Fibroblast of villous mesenchyme (primary cell): ENCODE measurements at regions not wholly inside any gene's neighbourhood (a gene's known extent, or its start where the extent isn't known, plus 50 kb on each side); places are given as distances from the start of the nearest gene placed in this dataset.

ENCODE experiments used
- DNase-seq: peaks from one replicate; pipeline ENCODE4 v3.0.0-alpha.2; 2010; ENCODE audit warnings: low read depth
- H3K4me3 ChIP-seq: 2 replicates; pipeline ENCODE4 v1.5.1; 2011; ENCODE audit warnings: low read depth, mild to moderate bottlenecking, low read length
- CTCF ChIP-seq: IDR thresholded peaks from 2 replicates; pipeline ENCODE4 v1.5.1; 2012; ENCODE audit warnings: low read depth, mild to moderate bottlenecking, low read length; ENCODE audit not compliant: insufficient read depth

GRCh38 chrX:104307341-104307740 is 52.6 kb upstream of the ESX1 start:
- no peak overlapping the region for H3K4me3 ChIP-seq
- TF ChIP-seq CTCF: no peak
- DNase-seq: no peak

- no peak for DNase-seq
- no peak for TF ChIP-seq CTCF
- no peak overlapping the region for H3K4me3 ChIP-seq
Measured at GRCh38 chrX:104306180-104306579, 51.4 kb upstream of the ESX1 start.
